ENCODE measurements at regions not wholly inside any gene's neighbourhood (a gene's known extent, or its start where the extent isn't known, plus 50 kb on each side); places are given as distances from the start of the nearest gene placed in this dataset.

DNA sequence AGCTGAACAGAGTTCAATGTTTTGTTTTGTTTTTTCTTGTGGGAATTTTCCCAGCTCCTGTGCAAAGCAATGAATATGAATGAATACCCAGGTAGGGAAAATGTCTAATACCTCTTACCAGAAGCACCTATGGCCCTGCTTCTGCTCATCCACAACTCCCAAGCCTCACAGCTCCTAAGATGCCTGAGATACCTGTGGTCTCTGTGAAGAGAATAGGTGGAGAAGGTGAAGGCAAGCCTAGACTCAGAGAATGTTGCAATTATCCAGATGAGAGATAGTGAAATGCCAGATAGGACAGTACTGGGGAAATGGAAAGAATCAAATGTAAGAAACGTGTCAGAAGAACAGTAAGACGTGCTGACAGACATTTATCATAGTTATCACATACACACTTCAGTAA, 70.2 kb upstream of the NOCT start:
- Histone ChIP-seq H2BK120ac (ENCODE audit: low read depth, low read length) (no peak overlapping the region), H3K18ac (ENCODE audit: low read depth, low read length) (no peak overlapping the region), H3K36me3 (ENCODE audit: control insufficient read depth, insufficient read depth, low read length) (no peaks in the 10 kb centered on the region), H2BK15ac (ENCODE audit: low read depth, low read length) (no peak overlapping the region), H2BK20ac (ENCODE audit: low read depth, low read length) (no peak overlapping the region), H2AFZ (replicated peaks; ENCODE audit: low read length, poor library complexity) (no peak overlapping the region), H3K9ac (ENCODE audit: low read depth, low read length) (no peak overlapping the region), H3K23ac (ENCODE audit: low read depth, low read length) (no peak overlapping the region), H3K9me3 (ENCODE audit: control insufficient read depth, insufficient read depth, low read length) (no peaks in the 10 kb centered on the region), H3K9me1 (ENCODE audit: insufficient read depth, low read length) (no peaks in the 10 kb centered on the region), H3K4me3 (ENCODE audit: insufficient read depth, low read depth, low read length) (no peak overlapping the region), H3K79me1 (ENCODE audit: low read depth in 1 of 2, low read length in 2 of 2) (no peaks in the 10 kb centered on the region), H3K4ac (ENCODE audit: low read depth, low read length) (no peak overlapping the region), H4K91ac (ENCODE audit: insufficient read depth, low read depth, low read length) (no peak overlapping the region), H2AK5ac (ENCODE audit: low read depth, low read length) (no peak overlapping the region), H4K20me1 (ENCODE audit: insufficient read depth, low read length) (no peaks in the 10 kb centered on the region), H2AK9ac (replicated peaks; ENCODE audit: low read depth, low read length, poor library complexity) (no peak overlapping the region), H3K27ac (ENCODE audit: insufficient read depth, low read length) (no peak overlapping the region), H4K5ac (ENCODE audit: low read depth, low read length) (no peak overlapping the region), H3K56ac (ENCODE audit: extremely low read depth, insufficient read depth, low read length) (no peak overlapping the region), H3K4me1 (ENCODE audit: control insufficient read depth, insufficient read depth, low read length) (no peaks in the 10 kb centered on the region), H4K8ac (ENCODE audit: low read depth in 2 of 2, low read length in 2 of 2) (no peak overlapping the region), H3K27me3 (ENCODE audit: control insufficient read depth, insufficient read depth, low read length) (peaks cover 2% of the 10 kb centered on the region), H3K14ac (replicated peaks; ENCODE audit: low read depth, low read length) (no peak overlapping the region), H2BK5ac (ENCODE audit: low read depth, low read length, poor library complexity, severe bottlenecking) (no peak overlapping the region), H3K4me2 (ENCODE audit: low read depth, low read length) (no peak overlapping the region)
- TF ChIP-seq NFE2L2 (IDR thresholded peaks at IDR 0.05; ENCODE audit: low read depth, low read length) (no peak), MXI1 (IDR thresholded peaks at IDR 0.05; ENCODE audit: borderline replicate concordance, low read depth, low read length) (no peak), RFX5 (IDR thresholded peaks at IDR 0.05; ENCODE audit: low read depth, low read length) (no peak), FOS (IDR thresholded peaks at IDR 0.05; ENCODE audit: low read depth, low read length) (no peak), MAFK (IDR thresholded peaks at IDR 0.05; ENCODE audit: low read depth, low read length) (no peak), RAD21 (IDR thresholded peaks at IDR 0.05; ENCODE audit: low read length) (no peak), POLR2A (IDR thresholded peaks at IDR 0.05; ENCODE audit: low read depth, low read length) (no peak), MAZ (IDR thresholded peaks at IDR 0.05; ENCODE audit: borderline replicate concordance, low read depth, low read length) (no peak), SMC3 (IDR thresholded peaks at IDR 0.05; ENCODE audit: low read depth, low read length) (no peak), BHLHE40 (IDR thresholded peaks at IDR 0.05; ENCODE audit: low read depth, low read length) (no peak), CHD1 (IDR thresholded peaks at IDR 0.05; ENCODE audit: low read depth, low read length) (no peak)
- TF ChIP-seq, protein P1, sequence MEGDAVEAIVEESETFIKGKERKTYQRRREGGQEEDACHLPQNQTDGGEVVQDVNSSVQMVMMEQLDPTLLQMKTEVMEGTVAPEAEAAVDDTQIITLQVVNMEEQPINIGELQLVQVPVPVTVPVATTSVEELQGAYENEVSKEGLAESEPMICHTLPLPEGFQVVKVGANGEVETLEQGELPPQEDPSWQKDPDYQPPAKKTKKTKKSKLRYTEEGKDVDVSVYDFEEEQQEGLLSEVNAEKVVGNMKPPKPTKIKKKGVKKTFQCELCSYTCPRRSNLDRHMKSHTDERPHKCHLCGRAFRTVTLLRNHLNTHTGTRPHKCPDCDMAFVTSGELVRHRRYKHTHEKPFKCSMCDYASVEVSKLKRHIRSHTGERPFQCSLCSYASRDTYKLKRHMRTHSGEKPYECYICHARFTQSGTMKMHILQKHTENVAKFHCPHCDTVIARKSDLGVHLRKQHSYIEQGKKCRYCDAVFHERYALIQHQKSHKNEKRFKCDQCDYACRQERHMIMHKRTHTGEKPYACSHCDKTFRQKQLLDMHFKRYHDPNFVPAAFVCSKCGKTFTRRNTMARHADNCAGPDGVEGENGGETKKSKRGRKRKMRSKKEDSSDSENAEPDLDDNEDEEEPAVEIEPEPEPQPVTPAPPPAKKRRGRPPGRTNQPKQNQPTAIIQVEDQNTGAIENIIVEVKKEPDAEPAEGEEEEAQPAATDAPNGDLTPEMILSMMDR (conservative IDR thresholded peaks at IDR 0.05; ENCODE audit: low read depth, low read length) = no peak
- TF ChIP-seq, protein P2, sequence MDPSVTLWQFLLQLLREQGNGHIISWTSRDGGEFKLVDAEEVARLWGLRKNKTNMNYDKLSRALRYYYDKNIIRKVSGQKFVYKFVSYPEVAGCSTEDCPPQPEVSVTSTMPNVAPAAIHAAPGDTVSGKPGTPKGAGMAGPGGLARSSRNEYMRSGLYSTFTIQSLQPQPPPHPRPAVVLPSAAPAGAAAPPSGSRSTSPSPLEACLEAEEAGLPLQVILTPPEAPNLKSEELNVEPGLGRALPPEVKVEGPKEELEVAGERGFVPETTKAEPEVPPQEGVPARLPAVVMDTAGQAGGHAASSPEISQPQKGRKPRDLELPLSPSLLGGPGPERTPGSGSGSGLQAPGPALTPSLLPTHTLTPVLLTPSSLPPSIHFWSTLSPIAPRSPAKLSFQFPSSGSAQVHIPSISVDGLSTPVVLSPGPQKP (IDR thresholded peaks at IDR 0.05; ENCODE audit: borderline replicate concordance, low read depth, low read length) = no peak
- BruUV-seq (replicated peaks) = no TSS peak
- in situ Hi-C loops (cut with MboI; ENCODE audit: low sequenced_read_pairs) (no loop called here), intact Hi-C loops (cut with micrococcal nuclease) (no loop called here), dilution Hi-C loops (cut with HindIII; ENCODE audit: low sequenced_read_pairs, unreplicated experiment) (no loop called here)
- ChIA-PET CTCF (no interaction called here), POLR2A (ENCODE audit: unreplicated experiment) (no interaction called here)
- DNase-seq = no peak
- no peak for ATAC-seq (ENCODE audit: low read depth)
- WGBS, 2 experiments (ENCODE audit: extremely low coverage in 2 of 2, insufficient read length in 1 of 2) = no CpG with 5 or more reads among the region's 2 CpGs
